Activated B cell treated with CpG ODN at 0.5 μM for 24 hours (primary cell): ENCODE measurements at regions not wholly inside any gene's neighbourhood (a gene's known extent, or its start where the extent isn't known, plus 50 kb on each side); places are given as distances from the start of the nearest gene placed in this dataset.

ENCODE experiments used
- ATAC-seq: fragments of 200-7000 bp; cut with Tn5 transposase; one replicate; pipeline ENCODE4 v1.10.0; 2021; ENCODE audit warnings: low read depth, mild to moderate bottlenecking, moderate library complexity
- CTCF ChIA-PET: fragments of 350-600 bp; sonication (Branson Sonifier 250); formaldehyde crosslinking; loops from one replicate; lab custom pipeline; 2021; ENCODE audit warnings: antibody characterized with exemption; lab: Charles Lee
- POLR2A ChIA-PET: fragments of 350-600 bp; sonication (Branson Sonifier 250); formaldehyde crosslinking; loops from one replicate; lab custom pipeline; 2021; ENCODE audit warnings: antibody characterized with exemption; lab: Charles Lee
- DNase-seq: peaks from one replicate; pipeline ENCODE4 v3.0.0; 2022
- H3K27ac Mint-ChIP-seq: one replicate; pipeline ENCODE4 v1.8.0; 2020; ENCODE audit warnings: mixed read lengths
- H3K27me3 Mint-ChIP-seq: one replicate; pipeline ENCODE4 v1.8.0; 2021; ENCODE audit warnings: mixed read lengths
- H3K36me3 Mint-ChIP-seq: one replicate; pipeline ENCODE4 v1.8.0; 2021; ENCODE audit warnings: low read depth, mixed read lengths
- H3K4me1 Mint-ChIP-seq: one replicate; pipeline ENCODE4 v1.8.0; 2021; ENCODE audit warnings: mixed read lengths
- H3K4me3 Mint-ChIP-seq: one replicate; pipeline ENCODE4 v1.8.0; 2020; ENCODE audit warnings: mild to moderate bottlenecking, mixed read lengths
- H3K9me3 Mint-ChIP-seq: one replicate; pipeline ENCODE4 v1.8.0; 2020; ENCODE audit warnings: mixed read lengths
- intact Hi-C: fragments of 100-400 bp; cut with micrococcal nuclease; formaldehyde crosslinking; loops from one replicate; pipeline ENCODE4 v1.15.1; 2024
- TF ChIP-seq, protein P1 (sequence below): fragments of 200-600 bp; IDR thresholded peaks from one replicate; pipeline ENCODE4 v1.8.0; 2022; ENCODE audit warnings: antibody characterized with exemption, mild to moderate bottlenecking

DNA sequence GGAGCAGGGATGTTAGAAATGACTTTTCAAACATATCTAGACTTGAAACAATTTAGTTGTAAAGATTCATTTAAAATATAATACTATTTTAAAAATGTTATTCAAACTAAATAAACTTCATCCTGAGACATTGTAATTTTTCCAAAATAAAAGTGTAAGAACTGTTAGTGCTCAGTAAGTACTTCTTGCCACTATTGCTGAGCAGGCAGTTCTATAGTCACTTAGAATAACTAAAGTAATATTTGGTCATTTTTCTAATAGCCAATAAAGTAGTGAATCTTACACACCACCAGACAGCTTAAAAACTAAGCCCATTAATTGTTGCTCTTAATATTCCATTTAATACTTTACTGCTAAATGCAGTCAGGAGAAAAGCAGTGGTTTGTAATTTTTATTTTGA lies 1120.0 kb upstream of the CDH10 start:
- POLR2A ChIA-PET, result no interaction called here
- H3K27me3 Mint-ChIP-seq, result no peaks in the 10 kb centered on the region
- TF ChIP-seq, protein P1, sequence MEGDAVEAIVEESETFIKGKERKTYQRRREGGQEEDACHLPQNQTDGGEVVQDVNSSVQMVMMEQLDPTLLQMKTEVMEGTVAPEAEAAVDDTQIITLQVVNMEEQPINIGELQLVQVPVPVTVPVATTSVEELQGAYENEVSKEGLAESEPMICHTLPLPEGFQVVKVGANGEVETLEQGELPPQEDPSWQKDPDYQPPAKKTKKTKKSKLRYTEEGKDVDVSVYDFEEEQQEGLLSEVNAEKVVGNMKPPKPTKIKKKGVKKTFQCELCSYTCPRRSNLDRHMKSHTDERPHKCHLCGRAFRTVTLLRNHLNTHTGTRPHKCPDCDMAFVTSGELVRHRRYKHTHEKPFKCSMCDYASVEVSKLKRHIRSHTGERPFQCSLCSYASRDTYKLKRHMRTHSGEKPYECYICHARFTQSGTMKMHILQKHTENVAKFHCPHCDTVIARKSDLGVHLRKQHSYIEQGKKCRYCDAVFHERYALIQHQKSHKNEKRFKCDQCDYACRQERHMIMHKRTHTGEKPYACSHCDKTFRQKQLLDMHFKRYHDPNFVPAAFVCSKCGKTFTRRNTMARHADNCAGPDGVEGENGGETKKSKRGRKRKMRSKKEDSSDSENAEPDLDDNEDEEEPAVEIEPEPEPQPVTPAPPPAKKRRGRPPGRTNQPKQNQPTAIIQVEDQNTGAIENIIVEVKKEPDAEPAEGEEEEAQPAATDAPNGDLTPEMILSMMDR, result no peak

DNA sequence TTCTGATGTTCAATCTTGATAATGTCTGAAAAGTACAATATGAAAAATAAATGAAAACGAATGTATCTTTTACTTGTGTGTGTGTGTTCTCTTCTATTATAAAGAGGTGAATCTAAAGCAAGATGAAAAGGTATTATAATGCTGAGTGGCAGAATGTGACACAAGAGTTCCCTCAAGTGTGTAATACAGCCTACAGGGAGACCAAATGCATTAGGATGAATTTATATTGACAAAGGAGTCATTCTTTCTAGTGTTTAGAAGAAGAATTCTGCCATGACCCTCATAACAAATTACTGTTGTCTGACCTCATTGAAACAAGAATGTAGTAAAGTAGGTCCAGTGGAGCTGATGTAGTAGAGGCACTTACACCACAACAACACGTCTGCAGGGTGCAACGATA lies 1119.0 kb upstream of the CDH10 start:
- Mint-ChIP-seq H3K4me3 (no peak overlapping the region), H3K27ac (no peak overlapping the region), H3K27me3 (no peaks in the 10 kb centered on the region), H3K36me3 (no peaks in the 10 kb centered on the region), H3K4me1 (no peaks in the 10 kb centered on the region), H3K9me3 (peaks cover 6% of the 10 kb centered on the region)
- TF ChIP-seq, protein P1, result no peak
- DNase-seq (no peak), ATAC-seq (no peak)
- CTCF ChIA-PET, result no interaction called here
- intact Hi-C loops, result no loop called here
- POLR2A ChIA-PET, result no interaction called here

More for the DNA sequence above, 1120.0 kb upstream of the CDH10 start:
- ATAC-seq (no peak), DNase-seq (no peak)
- Mint-ChIP-seq H3K4me1 (no peaks in the 10 kb centered on the region), H3K27ac (no peak overlapping the region), H3K4me3 (no peak overlapping the region), H3K9me3 (peaks cover 8% of the 10 kb centered on the region), H3K36me3 (no peaks in the 10 kb centered on the region)
- CTCF ChIA-PET, result no interaction called here
- intact Hi-C loops, result no loop called here

DNA sequence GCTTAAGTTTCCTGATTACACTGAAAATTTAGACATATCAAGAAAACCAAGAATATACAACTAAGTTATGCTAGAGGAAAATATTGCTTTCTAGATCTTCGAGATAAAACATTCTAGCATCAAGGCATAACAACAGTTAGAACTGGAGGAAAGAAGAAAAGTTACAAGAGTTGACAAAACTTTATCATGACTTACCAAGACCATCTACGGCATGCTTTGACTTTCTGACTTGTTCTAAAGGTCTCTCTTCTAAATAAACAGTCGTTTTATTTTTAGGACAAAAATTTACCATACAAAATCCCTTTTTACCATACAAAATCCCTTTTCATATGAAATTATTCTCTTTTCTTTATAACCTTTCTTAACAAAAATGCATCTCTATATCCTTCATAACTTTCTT lies 1110.1 kb upstream of the CDH10 start:
- Mint-ChIP-seq H3K27me3 (no peaks in the 10 kb centered on the region), H3K36me3 (no peaks in the 10 kb centered on the region), H3K4me1 (no peaks in the 10 kb centered on the region), H3K9me3 (peaks cover 28% of the 10 kb centered on the region), H3K4me3 (no peak overlapping the region), H3K27ac (no peak overlapping the region)
- CTCF ChIA-PET, result no interaction called here
- TF ChIP-seq, protein P1, result no peak
- ATAC-seq (no peak), DNase-seq (no peak)
- POLR2A ChIA-PET, result no interaction called here
- intact Hi-C loops, result no loop called here

DNA sequence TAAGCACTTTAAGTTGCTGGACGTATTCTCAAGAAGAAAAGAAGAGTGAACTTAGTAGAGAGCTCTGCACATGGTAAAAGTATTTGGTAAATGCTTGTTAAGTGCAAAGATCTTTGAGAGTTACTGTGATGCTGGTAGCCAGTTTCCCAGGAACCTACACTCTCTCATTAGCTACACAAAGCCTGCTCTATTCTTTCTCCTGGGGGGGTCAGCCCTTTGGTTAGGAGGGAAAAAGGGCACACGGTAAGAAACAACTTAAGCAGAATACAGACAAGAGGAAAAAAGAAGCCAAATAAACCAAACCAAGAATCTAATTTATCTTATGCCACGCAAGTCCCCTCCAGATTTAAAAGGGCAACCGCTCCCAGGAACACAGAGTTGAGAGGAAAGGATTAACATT lies 1100.1 kb upstream of the CDH10 start:
- Mint-ChIP-seq H3K36me3 (no peaks in the 10 kb centered on the region), H3K27ac (no peak overlapping the region), H3K27me3 (no peaks in the 10 kb centered on the region), H3K9me3 (peaks cover 12% of the 10 kb centered on the region), H3K4me3 (no peak overlapping the region), H3K4me1 (no peaks in the 10 kb centered on the region)
- intact Hi-C loops, result no loop called here
- TF ChIP-seq, protein P1, result no peak
- no peak for ATAC-seq
- ChIA-PET POLR2A (no interaction called here), CTCF (no interaction called here)
- no peak for DNase-seq

DNA sequence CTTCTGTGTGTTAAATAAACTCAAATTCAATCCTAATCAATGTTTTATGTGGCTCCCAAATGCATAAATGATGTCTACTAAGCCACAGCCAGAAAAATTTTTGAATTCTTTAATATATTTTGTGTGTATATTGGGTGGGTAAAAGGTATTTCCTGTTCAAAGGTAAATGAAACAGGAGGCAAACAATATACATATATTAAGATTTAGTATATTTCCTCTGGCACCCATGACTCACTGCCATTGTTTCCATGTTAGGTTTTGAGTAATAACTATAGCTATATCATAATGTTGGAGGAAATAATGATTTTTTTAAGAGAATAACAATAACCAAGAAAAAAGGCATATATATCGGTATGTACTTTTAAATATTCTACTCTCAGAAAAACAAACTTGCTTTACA lies 1071.9 kb upstream of the CDH10 start:
- DNase-seq (no peak), ATAC-seq (no peak)
- Mint-ChIP-seq H3K9me3 (no peaks in the 10 kb centered on the region), H3K27ac (no peak overlapping the region), H3K36me3 (no peaks in the 10 kb centered on the region), H3K27me3 (no peaks in the 10 kb centered on the region), H3K4me1 (no peaks in the 10 kb centered on the region), H3K4me3 (no peak overlapping the region)
- intact Hi-C loops, result no loop called here
- CTCF ChIA-PET, result no interaction called here
- TF ChIP-seq, protein P1, result no peak
- POLR2A ChIA-PET, result no interaction called here
